ENCODE measurements at regions not wholly inside any gene's neighbourhood (a gene's known extent, or its start where the extent isn't known, plus 50 kb on each side); places are given as distances from the start of the nearest gene placed in this dataset.

- 56% methylated on average over 3 of the region's 3 CpGs for WGBS
- H3K27ac ChIP-seq (ENCODE audit: low read depth in 1 of 2, low read length in 2 of 2), result no peak overlapping the region
- peaks cover 0 to 20% (median 9%) of the 10 kb centered on the region in 4 donors for H3K4me1 ChIP-seq (ENCODE audit: control insufficient read depth in 4 of 4, insufficient read depth in 4 of 4, low read length in 3 of 4)
- no peak for TF ChIP-seq FOXA2 (IDR thresholded peaks at IDR 0.05)
- TF ChIP-seq REST (IDR thresholded peaks at IDR 0.05), result peak; percentile 37
- TF ChIP-seq HNF4G (IDR thresholded peaks at IDR 0.05), result no peak
- TF ChIP-seq HNF4A (conservative IDR thresholded peaks at IDR 0.05), result peak in 1 of 2 donors; percentile 9
- TF ChIP-seq NR2F2 (IDR thresholded peaks at IDR 0.05), result no peak
- no peak for TF ChIP-seq FOXA1 (IDR thresholded peaks at IDR 0.05)
- no peak for TF ChIP-seq TAF1 (conservative IDR thresholded peaks at IDR 0.05)
- TF ChIP-seq MAX (IDR thresholded peaks at IDR 0.05), result no peak
- TF ChIP-seq ATF3 (IDR thresholded peaks at IDR 0.05), result no peak
- no peak for TF ChIP-seq CTCF (IDR thresholded peaks at IDR 0.05; ENCODE audit: low read depth, low read length, missing input control)
- TF ChIP-seq EGR1 (IDR thresholded peaks at IDR 0.05; ENCODE audit: low read depth in 2 of 2), result no peak
- TF ChIP-seq YY1 (IDR thresholded peaks at IDR 0.05), result no peak
- TF ChIP-seq GABPA (IDR thresholded peaks at IDR 0.05 in 1 of 2, conservative IDR thresholded peaks at IDR 0.05 in 1 of 2), result no peak
- no peak for TF ChIP-seq ZBTB33 (IDR thresholded peaks at IDR 0.05)
- TF ChIP-seq RXRA (IDR thresholded peaks at IDR 0.05), result peak in 1 of 2 donors; percentile 17
- no peak for TF ChIP-seq RAD21 (IDR thresholded peaks at IDR 0.05)
- TF ChIP-seq SP1 (IDR thresholded peaks at IDR 0.05), result no peak
- TF ChIP-seq JUND (IDR thresholded peaks at IDR 0.05), result no peak
- H3K27me3 ChIP-seq (ENCODE audit: control insufficient read depth in 4 of 4, insufficient read depth in 4 of 4, low read length in 3 of 4), result no peaks in the 10 kb centered on the region
- no peak overlapping the region for H3K4me3 ChIP-seq (ENCODE audit: low read depth in 1 of 3, low read length in 3 of 3)
- H3K36me3 ChIP-seq (ENCODE audit: control insufficient read depth in 4 of 4, insufficient read depth in 3 of 4, low read depth in 1 of 4, low read length in 3 of 4), result no peaks in the 10 kb centered on the region
- H3K9me3 ChIP-seq (ENCODE audit: control insufficient read depth in 4 of 4, low read length in 3 of 4), result no peaks in the 10 kb centered on the region
- no peak overlapping the region for H3K9ac ChIP-seq (ENCODE audit: low read depth in 1 of 2, low read length in 2 of 2)
- no peak for DNase-seq (ENCODE audit: low spot score)
Measured at GRCh38 chr20:52874241-52874640, 97.9 kb upstream of the TSHZ2 start.
